GM12892 (cell line): ENCODE measurements at regions not wholly inside any gene's neighbourhood (a gene's known extent, or its start where the extent isn't known, plus 50 kb on each side); places are given as distances from the start of the nearest gene placed in this dataset.

ENCODE experiments used
- POLR2A ChIP-seq: IDR thresholded peaks from 2 replicates; pipeline ENCODE4 v1.6.1; 2011; ENCODE audit warnings: low read depth, low read length, control low read depth
- POLR2AphosphoS5 ChIP-seq: IDR thresholded peaks from 2 replicates; pipeline ENCODE4 v1.6.1; 2011; ENCODE audit warnings: low read depth, low read length, control low read depth
- TAF1 ChIP-seq: IDR thresholded peaks from 2 replicates; pipeline ENCODE4 v1.6.1; 2011; ENCODE audit warnings: low read depth, mild to moderate bottlenecking, control low read depth, low read length, borderline replicate concordance

DNA sequence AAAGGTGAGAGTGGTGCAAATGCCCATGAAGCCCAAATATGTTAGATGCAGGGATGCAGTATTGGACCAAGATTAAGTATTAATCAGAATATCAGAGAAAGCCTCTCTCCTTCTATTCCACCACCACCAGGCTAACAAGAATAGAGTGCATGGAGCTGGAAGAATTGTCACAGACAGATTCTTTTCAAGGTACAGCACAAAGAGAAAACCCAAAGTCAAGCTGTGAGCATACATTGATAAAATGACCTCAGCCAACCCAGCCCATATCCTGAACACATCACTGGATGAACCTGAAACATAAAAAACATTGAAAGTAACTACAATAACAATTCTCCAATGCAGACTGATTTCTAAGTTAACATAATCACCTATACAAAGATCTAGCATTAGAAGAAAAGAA lies 445.7 kb upstream of the NETO1 start:
- TF ChIP-seq POLR2AphosphoS5 (no peak), POLR2A (no peak), TAF1 (no peak)
